Prostate gland (tissue), 2 donors: ENCODE measurements at regions not wholly inside any gene's neighbourhood (a gene's known extent, or its start where the extent isn't known, plus 50 kb on each side); places are given as distances from the start of the nearest gene placed in this dataset.

Experiments
- POLR2A ChIP-seq: fragments of 450-650 bp; IDR thresholded peaks from one replicate; pipeline ENCODE4 v1.6.1; 2016; ENCODE audit warnings: antibody characterized with exemption, mild to moderate bottlenecking
- POLR2AphosphoS5 ChIP-seq: sonication (generic); formaldehyde crosslinking; IDR thresholded peaks from one replicate; pipeline ENCODE4 v1.6.1; 2017; ENCODE audit warnings: antibody characterized with exemption
- TF ChIP-seq, protein P1 (sequence below), 4 experiments: fragments of 200-600 bp in 2 of 4; fragments of 450-650 bp in 2 of 4; sonication (generic) in 2 of 4; IDR thresholded peaks; 1 replicate in 3 of 4; 2 replicates in 1 of 4; pipeline ENCODE4 v1.5.1; 2016 to 2019; ENCODE audit warnings: antibody characterized with exemption in 4 of 4, mild to moderate bottlenecking in 2 of 4, moderate library complexity in 2 of 4

DNA sequence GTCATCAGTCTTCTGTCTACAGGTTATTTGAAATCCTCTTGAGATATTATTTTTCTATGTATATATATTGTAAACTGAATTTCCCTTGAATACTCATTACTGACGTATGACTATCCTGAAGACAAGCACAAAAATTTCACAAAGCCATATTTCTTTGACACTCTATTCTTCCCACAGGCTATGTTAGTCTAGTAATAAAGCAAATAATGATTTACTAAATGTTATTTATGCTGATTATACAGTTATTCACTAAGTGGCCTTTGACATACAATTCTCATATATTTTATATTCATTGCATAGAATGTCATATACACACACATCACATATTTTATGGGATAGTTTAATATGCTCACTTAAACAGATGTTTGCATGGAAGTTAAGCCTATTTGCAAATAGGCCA lies 793.0 kb upstream of the GRAMD2B start:
- TF ChIP-seq POLR2A (no peak), POLR2AphosphoS5 (no peak)
- TF ChIP-seq, protein P1, sequence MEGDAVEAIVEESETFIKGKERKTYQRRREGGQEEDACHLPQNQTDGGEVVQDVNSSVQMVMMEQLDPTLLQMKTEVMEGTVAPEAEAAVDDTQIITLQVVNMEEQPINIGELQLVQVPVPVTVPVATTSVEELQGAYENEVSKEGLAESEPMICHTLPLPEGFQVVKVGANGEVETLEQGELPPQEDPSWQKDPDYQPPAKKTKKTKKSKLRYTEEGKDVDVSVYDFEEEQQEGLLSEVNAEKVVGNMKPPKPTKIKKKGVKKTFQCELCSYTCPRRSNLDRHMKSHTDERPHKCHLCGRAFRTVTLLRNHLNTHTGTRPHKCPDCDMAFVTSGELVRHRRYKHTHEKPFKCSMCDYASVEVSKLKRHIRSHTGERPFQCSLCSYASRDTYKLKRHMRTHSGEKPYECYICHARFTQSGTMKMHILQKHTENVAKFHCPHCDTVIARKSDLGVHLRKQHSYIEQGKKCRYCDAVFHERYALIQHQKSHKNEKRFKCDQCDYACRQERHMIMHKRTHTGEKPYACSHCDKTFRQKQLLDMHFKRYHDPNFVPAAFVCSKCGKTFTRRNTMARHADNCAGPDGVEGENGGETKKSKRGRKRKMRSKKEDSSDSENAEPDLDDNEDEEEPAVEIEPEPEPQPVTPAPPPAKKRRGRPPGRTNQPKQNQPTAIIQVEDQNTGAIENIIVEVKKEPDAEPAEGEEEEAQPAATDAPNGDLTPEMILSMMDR (IDR thresholded peaks at IDR 0.05): no peak
